CD4-positive, alpha-beta T cell (primary cell): ENCODE measurements at regions not wholly inside any gene's neighbourhood (a gene's known extent, or its start where the extent isn't known, plus 50 kb on each side); places are given as distances from the start of the nearest gene placed in this dataset.
"Not testable (repeated sequence)": the region's sequence is repeated elsewhere in the genome, so short reads cannot be mapped to it uniquely, and the experiment has no call there.

Source experiments
- ATAC-seq: fragments of 200-7000 bp; cut with Tn5 transposase; one replicate; pipeline ENCODE4 v1.10.0; 2022; ENCODE audit warnings: mild to moderate bottlenecking; ENCODE audit not compliant: poor library complexity
- CTCF ChIA-PET: fragments of 350-600 bp; sonication (Branson Sonifier 250); formaldehyde crosslinking; loops from one replicate; lab custom pipeline; 2021; ENCODE audit warnings: antibody characterized with exemption, inconsistent platforms; lab: Charles Lee
- POLR2A ChIA-PET: fragments of 350-600 bp; sonication (Branson Sonifier 250); formaldehyde crosslinking; loops from one replicate; lab custom pipeline; 2021; ENCODE audit warnings: antibody characterized with exemption, inconsistent platforms; lab: Charles Lee
- DNase-seq, 14 experiments: peaks; one replicate each; pipeline ENCODE4 v3.0.0-alpha.2; 2013 to 2020; ENCODE audit warnings: mixed read lengths in 2 of 14
- H3K27ac ChIP-seq, 2 donors: one replicate each; pipeline versions ENCODE4 v1.5.1 to v1.7.0; 2013; ENCODE audit warnings: low read length in 2 of 2, low read depth in 1 of 2, mild to moderate bottlenecking in 1 of 2
- H3K27me3 ChIP-seq, 2 experiments: 1 replicate in 1 of 2; 2 replicates in 1 of 2; pipeline versions ENCODE4 v1.6.1 to v1.7.0; 2013; ENCODE audit warnings: low read length in 2 of 2, control low read depth in 1 of 2, mild to moderate bottlenecking in 1 of 2, moderate library complexity in 1 of 2; ENCODE audit not compliant: insufficient read depth in 2 of 2, control insufficient read depth in 1 of 2
- H3K36me3 ChIP-seq: one replicate; pipeline ENCODE4 v1.6.1; 2013; ENCODE audit warnings: low read length, control low read depth; ENCODE audit not compliant: insufficient read depth
- H3K4me1 ChIP-seq: one replicate; pipeline ENCODE4 v1.6.1; 2013; ENCODE audit warnings: low read length, control low read depth; ENCODE audit not compliant: insufficient read depth
- H3K4me3 ChIP-seq: one replicate; pipeline ENCODE4 v1.5.1; 2013; ENCODE audit warnings: mild to moderate bottlenecking, low read length, moderate library complexity
- H3K9me3 ChIP-seq, 2 experiments: 1 replicate in 1 of 2; 2 replicates in 1 of 2; pipeline versions ENCODE4 v1.6.1 to v1.7.0; 2013; ENCODE audit warnings: low read length in 2 of 2, mild to moderate bottlenecking in 2 of 2, control low read depth in 1 of 2, moderate library complexity in 1 of 2; ENCODE audit not compliant: control insufficient read depth in 1 of 2, insufficient read depth in 1 of 2
- H3K27ac Mint-ChIP-seq: one replicate; pipeline ENCODE4 v1.8.0; 2020; ENCODE audit warnings: mixed read lengths
- H3K27me3 Mint-ChIP-seq: one replicate; pipeline ENCODE4 v1.8.0; 2021; ENCODE audit warnings: mixed read lengths
- H3K36me3 Mint-ChIP-seq: one replicate; pipeline ENCODE4 v1.8.0; 2021; ENCODE audit warnings: low read depth, mixed read lengths
- H3K4me1 Mint-ChIP-seq: one replicate; pipeline ENCODE4 v1.8.0; 2021; ENCODE audit warnings: low read depth, mixed read lengths
- H3K4me3 Mint-ChIP-seq: one replicate; pipeline ENCODE4 v1.8.0; 2020; ENCODE audit warnings: mild to moderate bottlenecking, mixed read lengths
- H3K9me3 Mint-ChIP-seq: one replicate; pipeline ENCODE4 v1.8.0; 2020; ENCODE audit warnings: mixed read lengths
- CTCF ChIP-seq: fragments of 200-600 bp; IDR thresholded peaks from one replicate; pipeline ENCODE4 v1.8.0; 2022; ENCODE audit warnings: antibody characterized with exemption, mild to moderate bottlenecking
- intact Hi-C, 2 experiments: fragments of 100-400 bp; cut with DNase I in 1 of 2; cut with micrococcal nuclease in 1 of 2; formaldehyde crosslinking; loops; one replicate each; pipeline versions ENCODE4 v1.15.1 to v1.9.0; 2023 to 2025; cut with DNase I, micrococcal nuclease

- ChIA-PET CTCF (no interaction called here), POLR2A (no interaction called here)
- Mint-ChIP-seq H3K27me3 (no peaks in the 10 kb centered on the region), H3K36me3 (no peaks in the 10 kb centered on the region), H3K4me3 (no peak overlapping the region), H3K27ac (no peak overlapping the region), H3K4me1 (no peaks in the 10 kb centered on the region), H3K9me3 (no peaks in the 10 kb centered on the region)
- Histone ChIP-seq H3K36me3 (no peaks in the 10 kb centered on the region), H3K9me3 (no peaks in the 10 kb centered on the region), H3K4me3 (no peak overlapping the region), H3K4me1 (no peaks in the 10 kb centered on the region), H3K27me3 (no peaks in the 10 kb centered on the region), H3K27ac (no peak overlapping the region)
- intact Hi-C loops = no loop called here
- TF ChIP-seq CTCF = no peak
- ATAC-seq (no peak), DNase-seq (no peak)
Measured at GRCh38 chr4:164095313-164096110, 601.0 kb downstream of the TMA16 start.

GRCh38 chr4:164096766-164097518 lies 602.5 kb downstream of the TMA16 start:
- Histone ChIP-seq H3K27me3 (no peaks in the 10 kb centered on the region), H3K4me1 (no peaks in the 10 kb centered on the region), H3K27ac (no peak overlapping the region), H3K4me3 (no peak overlapping the region), H3K36me3 (no peaks in the 10 kb centered on the region), H3K9me3 (no peaks in the 10 kb centered on the region)
- TF ChIP-seq CTCF = no peak
- Mint-ChIP-seq H3K27me3 (no peaks in the 10 kb centered on the region), H3K4me1 (no peaks in the 10 kb centered on the region), H3K4me3 (no peak overlapping the region), H3K27ac (no peak overlapping the region), H3K36me3 (no peaks in the 10 kb centered on the region), H3K9me3 (no peaks in the 10 kb centered on the region)
- ATAC-seq (no peak), DNase-seq (no peak)
- intact Hi-C loops = no loop called here
- ChIA-PET CTCF (no interaction called here), POLR2A (no interaction called here)

GRCh38 chr4:164100741-164101365 lies 606.4 kb downstream of the TMA16 start:
- H3K9me3 ChIP-seq, H3K9me3 Mint-ChIP-seq, DNase-seq, CTCF ChIA-PET, H3K4me3 ChIP-seq, H3K36me3 ChIP-seq, ATAC-seq, H3K27ac ChIP-seq, intact Hi-C loops, H3K4me1 ChIP-seq, H3K4me1 Mint-ChIP-seq, H3K4me3 Mint-ChIP-seq, H3K36me3 Mint-ChIP-seq, H3K27me3 ChIP-seq, POLR2A ChIA-PET, H3K27me3 Mint-ChIP-seq, H3K27ac Mint-ChIP-seq: not testable (repeated sequence)
